ENCODE measurements at regions not wholly inside any gene's neighbourhood (a gene's known extent, or its start where the extent isn't known, plus 50 kb on each side); places are given as distances from the start of the nearest gene placed in this dataset.

GRCh38 chr4:64940698-64941097 lies 531.4 kb upstream of the TECRL start:
- Mint-ChIP-seq H3K4me3 (no peak overlapping the region), H3K27ac (no peak overlapping the region), H3K27me3 (ENCODE audit: low read depth in 3 of 3) (no peaks in the 10 kb centered on the region), H3K4me1 (no peaks in the 10 kb centered on the region), H3K36me3 (no peaks in the 10 kb centered on the region), H3K9me3 (peaks cover 0 to 7% (median 3%) of the 10 kb centered on the region in 7 donors)
- Histone ChIP-seq H3K79me2 (ENCODE audit: insufficient read depth, low read length) (no peaks in the 10 kb centered on the region), H3K9ac (ENCODE audit: insufficient read depth, low read length, poor library complexity, severe bottlenecking) (no peak overlapping the region), H3K4me3 (replicated peaks in 1 of 3; ENCODE audit: low read depth in 2 of 3, low read length in 3 of 3) (no peak overlapping the region), H3K36me3 (replicated peaks in 1 of 2; ENCODE audit: control insufficient read depth in 1 of 2, insufficient read depth in 2 of 2, low read length in 2 of 2) (no peaks in the 10 kb centered on the region), H3K4me1 (ENCODE audit: control insufficient read depth in 1 of 2, insufficient read depth in 2 of 2, low read length in 2 of 2) (no peaks in the 10 kb centered on the region), H3K9me3 (replicated peaks in 1 of 2; ENCODE audit: control insufficient read depth in 1 of 2, insufficient read depth in 1 of 2, low read length in 2 of 2) (no peaks in the 10 kb centered on the region), H2AFZ (ENCODE audit: insufficient read depth, low read depth, low read length, poor library complexity, severe bottlenecking) (no peak overlapping the region), H3K27me3 (ENCODE audit: control insufficient read depth in 2 of 2, insufficient read depth in 2 of 2, low read length in 2 of 2) (no peaks in the 10 kb centered on the region), H3K4me2 (replicated peaks; ENCODE audit: extremely low read depth, low read length, poor library complexity, severe bottlenecking) (no peak overlapping the region), H3K27ac (ENCODE audit: low read depth in 1 of 2, low read length in 2 of 2) (no peak overlapping the region), H4K20me1 (ENCODE audit: insufficient read depth, low read length) (no peaks in the 10 kb centered on the region)
- no peak for DNase-seq
- TF ChIP-seq CTCF (IDR thresholded peaks at IDR 0.05): no peak
- intact Hi-C loops (cut with micrococcal nuclease): no loop called here
- WGBS (ENCODE audit: insufficient coverage): no CpG with 5 or more reads among the region's 3 CpGs

DNA sequence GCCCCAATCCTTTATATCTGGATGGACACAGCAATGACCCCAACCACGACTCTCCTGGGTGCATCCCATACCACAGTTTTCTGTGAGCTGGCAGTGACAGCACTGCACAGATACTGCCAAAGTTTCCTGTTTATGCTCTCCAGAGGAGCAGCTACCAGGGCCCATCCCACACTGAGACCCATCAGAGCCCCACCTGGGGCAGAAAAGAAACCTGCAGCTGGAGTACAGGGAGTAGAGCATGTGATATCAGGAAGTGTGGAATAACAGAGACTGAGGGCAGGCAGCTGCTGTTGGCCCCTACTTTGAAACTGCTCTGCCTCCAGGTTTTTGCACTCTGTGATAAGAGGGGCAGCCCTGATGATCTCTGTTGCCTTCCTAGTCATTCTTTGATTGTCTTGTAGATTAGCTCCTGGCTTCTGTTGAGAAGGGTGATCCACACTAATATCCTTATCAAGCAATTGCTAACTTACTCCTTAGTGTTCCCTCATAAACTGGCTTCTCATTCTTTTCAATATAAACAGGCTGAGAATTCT lies 526.3 kb upstream of the TECRL start:
- H3K9ac ChIP-seq (ENCODE audit: insufficient read depth, low read length, poor library complexity, severe bottlenecking): no peak overlapping the region
- Mint-ChIP-seq H3K27me3 (ENCODE audit: low read depth in 3 of 3) (no peaks in the 10 kb centered on the region), H3K4me3 (no peak overlapping the region), H3K9me3 (peaks cover under 1 to 9% (median 4%) of the 10 kb centered on the region in 7 donors), H3K36me3 (no peaks in the 10 kb centered on the region), H3K4me1 (no peaks in the 10 kb centered on the region), H3K27ac (no peak overlapping the region)
- H2AFZ ChIP-seq (ENCODE audit: insufficient read depth, low read depth, low read length, poor library complexity, severe bottlenecking): no peak overlapping the region
- H3K79me2 ChIP-seq (ENCODE audit: insufficient read depth, low read length): no peaks in the 10 kb centered on the region
- intact Hi-C loops (cut with micrococcal nuclease): no loop called here
- no peaks in the 10 kb centered on the region for H3K9me3 ChIP-seq (replicated peaks in 1 of 2; ENCODE audit: control insufficient read depth in 1 of 2, insufficient read depth in 1 of 2, low read length in 2 of 2)
- H4K20me1 ChIP-seq (ENCODE audit: insufficient read depth, low read length): no peaks in the 10 kb centered on the region
- no peak for DNase-seq
- H3K4me3 ChIP-seq (replicated peaks in 1 of 3; ENCODE audit: low read depth in 2 of 3, low read length in 3 of 3): no peak overlapping the region
- no peaks in the 10 kb centered on the region for H3K36me3 ChIP-seq (replicated peaks in 1 of 2; ENCODE audit: control insufficient read depth in 1 of 2, insufficient read depth in 2 of 2, low read length in 2 of 2)
- H3K27ac ChIP-seq (ENCODE audit: low read depth in 1 of 2, low read length in 2 of 2): no peak overlapping the region
- H3K4me1 ChIP-seq (ENCODE audit: control insufficient read depth in 1 of 2, insufficient read depth in 2 of 2, low read length in 2 of 2): no peaks in the 10 kb centered on the region
- TF ChIP-seq CTCF (IDR thresholded peaks at IDR 0.05): no peak
- 80% methylated on average over 1 of the region's 1 CpG for WGBS (ENCODE audit: insufficient coverage)
- H3K27me3 ChIP-seq (ENCODE audit: control insufficient read depth in 2 of 2, insufficient read depth in 2 of 2, low read length in 2 of 2): no peaks in the 10 kb centered on the region
- H3K4me2 ChIP-seq (replicated peaks; ENCODE audit: extremely low read depth, low read length, poor library complexity, severe bottlenecking): no peak overlapping the region

Measured in CD14-positive monocyte (primary cell).